ENCODE measurements at regions not wholly inside any gene's neighbourhood (a gene's known extent, or its start where the extent isn't known, plus 50 kb on each side); places are given as distances from the start of the nearest gene placed in this dataset.

GRCh38 chr19:20334760-20335159 is 167.7 kb downstream of the ZNF486 start:
- no peak overlapping the region for H2AFZ ChIP-seq (ENCODE audit: insufficient read depth, low read length, poor library complexity)
- H3K36me3 ChIP-seq (ENCODE audit: control insufficient read depth in 1 of 2, insufficient read depth in 2 of 2, low read length in 2 of 2), result no peaks in the 10 kb centered on the region
- no CpG with 5 or more reads among the region's 3 CpGs for WGBS (ENCODE audit: extremely low coverage, insufficient coverage, insufficient read length)
- no peak overlapping the region for H4K8ac ChIP-seq (ENCODE audit: low read depth, low read length)
- H4K91ac ChIP-seq (ENCODE audit: low read depth, low read length), result no peak overlapping the region
- no peaks in the 10 kb centered on the region for H3K4me1 ChIP-seq (ENCODE audit: control insufficient read depth in 1 of 2, insufficient read depth in 2 of 2, low read length in 2 of 2)
- no peak overlapping the region for H2BK5ac ChIP-seq (ENCODE audit: low read depth, low read length, poor library complexity)
- no peak overlapping the region for H3K23ac ChIP-seq (ENCODE audit: low read length)
- no peak overlapping the region for H3K27ac ChIP-seq (ENCODE audit: low read depth, low read length)
- H2BK12ac ChIP-seq (ENCODE audit: low read length), result no peak overlapping the region
- H2BK120ac ChIP-seq (ENCODE audit: insufficient read depth, low read length, poor library complexity), result no peak overlapping the region
- no peaks in the 10 kb centered on the region for H3K9me3 ChIP-seq (ENCODE audit: insufficient read depth, low read depth, low read length)
- H3K9ac ChIP-seq (ENCODE audit: low read length), result no peak overlapping the region
- H3K79me2 ChIP-seq (ENCODE audit: control insufficient read depth, insufficient read depth, low read length, poor library complexity), result no peaks in the 10 kb centered on the region
- no peak overlapping the region for H4K12ac ChIP-seq (ENCODE audit: low read depth, low read length)
- no peak overlapping the region for H3K4me3 ChIP-seq (ENCODE audit: low read depth, low read length)
- H3K4ac ChIP-seq (ENCODE audit: low read depth, low read length), result no peak overlapping the region
- DNase-seq, result no peak
- no peak overlapping the region for H2AK5ac ChIP-seq (ENCODE audit: low read length)
- H3K27me3 ChIP-seq (ENCODE audit: insufficient read depth, low read length), result no peaks in the 10 kb centered on the region
- H3K18ac ChIP-seq (ENCODE audit: low read length), result no peak overlapping the region
- no peaks in the 10 kb centered on the region for H3K79me1 ChIP-seq (ENCODE audit: low read length)
- H3K14ac ChIP-seq (ENCODE audit: low read length), result no peak overlapping the region
- H3K4me2 ChIP-seq (ENCODE audit: low read length), result no peak overlapping the region

GRCh38 chr19:20333508-20333907 is 166.5 kb downstream of the ZNF486 start:
- Histone ChIP-seq H2BK5ac (ENCODE audit: low read depth, low read length, poor library complexity) (no peak overlapping the region), H2AFZ (ENCODE audit: insufficient read depth, low read length, poor library complexity) (no peak overlapping the region), H3K4me3 (ENCODE audit: low read depth, low read length) (no peak overlapping the region), H3K14ac (ENCODE audit: low read length) (no peak overlapping the region), H3K27ac (ENCODE audit: low read depth, low read length) (no peak overlapping the region), H2BK12ac (ENCODE audit: low read length) (no peak overlapping the region), H2BK120ac (ENCODE audit: insufficient read depth, low read length, poor library complexity) (no peak overlapping the region), H3K23ac (ENCODE audit: low read length) (no peak overlapping the region), H3K36me3 (ENCODE audit: control insufficient read depth in 1 of 2, insufficient read depth in 2 of 2, low read length in 2 of 2) (no peaks in the 10 kb centered on the region), H3K4ac (ENCODE audit: low read depth, low read length) (no peak overlapping the region), H4K12ac (ENCODE audit: low read depth, low read length) (no peak overlapping the region), H2AK5ac (ENCODE audit: low read length) (no peak overlapping the region), H3K4me1 (ENCODE audit: control insufficient read depth in 1 of 2, insufficient read depth in 2 of 2, low read length in 2 of 2) (no peaks in the 10 kb centered on the region), H3K27me3 (ENCODE audit: insufficient read depth, low read length) (no peaks in the 10 kb centered on the region), H3K9me3 (ENCODE audit: insufficient read depth, low read depth, low read length) (no peaks in the 10 kb centered on the region), H4K91ac (ENCODE audit: low read depth, low read length) (no peak overlapping the region), H3K79me1 (ENCODE audit: low read length) (no peaks in the 10 kb centered on the region), H3K9ac (ENCODE audit: low read length) (no peak overlapping the region), H4K8ac (ENCODE audit: low read depth, low read length) (no peak overlapping the region), H3K79me2 (ENCODE audit: control insufficient read depth, insufficient read depth, low read length, poor library complexity) (no peaks in the 10 kb centered on the region), H3K18ac (ENCODE audit: low read length) (no peak overlapping the region), H3K4me2 (ENCODE audit: low read length) (no peak overlapping the region)
- no peak for DNase-seq
- no CpG with 5 or more reads among the region's 1 CpG for WGBS (ENCODE audit: extremely low coverage, insufficient coverage, insufficient read length)

GRCh38 chr19:20325151-20325550 is 158.1 kb downstream of the ZNF486 start:
- no peak overlapping the region for H2BK12ac ChIP-seq (ENCODE audit: low read length)
- H4K91ac ChIP-seq (ENCODE audit: low read depth, low read length), result no peak overlapping the region
- no peak overlapping the region for H3K27ac ChIP-seq (ENCODE audit: low read depth, low read length)

GRCh38 chr19:20321139-20321763 is 154.2 kb downstream of the ZNF486 start:
- Histone ChIP-seq H3K4me1 (ENCODE audit: control insufficient read depth in 1 of 2, insufficient read depth in 2 of 2, low read length in 2 of 2) (peaks cover 0 to 3% of the 10 kb centered on the region in 2 experiments), H3K79me2 (ENCODE audit: control insufficient read depth, insufficient read depth, low read length, poor library complexity) (no peaks in the 10 kb centered on the region), H2BK12ac (ENCODE audit: low read length) (no peak overlapping the region), H3K4ac (ENCODE audit: low read depth, low read length) (no peak overlapping the region), H3K36me3 (ENCODE audit: control insufficient read depth in 1 of 2, insufficient read depth in 2 of 2, low read length in 2 of 2) (no peaks in the 10 kb centered on the region), H3K79me1 (ENCODE audit: low read length) (no peaks in the 10 kb centered on the region), H3K23ac (ENCODE audit: low read length) (no peak overlapping the region), H2BK120ac (ENCODE audit: insufficient read depth, low read length, poor library complexity) (no peak overlapping the region), H3K18ac (ENCODE audit: low read length) (no peak overlapping the region), H2BK5ac (ENCODE audit: low read depth, low read length, poor library complexity) (no peak overlapping the region), H4K8ac (ENCODE audit: low read depth, low read length) (no peak overlapping the region), H2AFZ (ENCODE audit: insufficient read depth, low read length, poor library complexity) (no peak overlapping the region), H3K14ac (ENCODE audit: low read length) (no peak overlapping the region), H3K9ac (ENCODE audit: low read length) (no peak overlapping the region), H3K27ac (ENCODE audit: low read depth, low read length) (no peak overlapping the region), H4K91ac (ENCODE audit: low read depth, low read length) (no peak overlapping the region), H3K27me3 (ENCODE audit: insufficient read depth, low read length) (no peaks in the 10 kb centered on the region), H3K9me3 (ENCODE audit: insufficient read depth, low read depth, low read length) (no peaks in the 10 kb centered on the region), H3K4me3 (ENCODE audit: low read depth, low read length) (no peak overlapping the region), H4K12ac (ENCODE audit: low read depth, low read length) (no peak overlapping the region), H2AK5ac (ENCODE audit: low read length) (no peak overlapping the region), H3K4me2 (ENCODE audit: low read length) (no peak overlapping the region)
- no peak for DNase-seq
- WGBS (ENCODE audit: extremely low coverage, insufficient coverage, insufficient read length), result no CpG with 5 or more reads among the region's 3 CpGs

More at GRCh38 chr19:20325151-20325550, 158.1 kb downstream of the ZNF486 start:
- no peak for DNase-seq
- H3K36me3 ChIP-seq (ENCODE audit: control insufficient read depth in 1 of 2, insufficient read depth in 2 of 2, low read length in 2 of 2), result no peaks in the 10 kb centered on the region
- H2BK120ac ChIP-seq (ENCODE audit: insufficient read depth, low read length, poor library complexity), result no peak overlapping the region
- H3K9ac ChIP-seq (ENCODE audit: low read length), result no peak overlapping the region
- no peak overlapping the region for H3K4me3 ChIP-seq (ENCODE audit: low read depth, low read length)
- no peaks in the 10 kb centered on the region for H3K79me1 ChIP-seq (ENCODE audit: low read length)
- peaks cover 0 to 3% of the 10 kb centered on the region in 2 experiments for H3K4me1 ChIP-seq (ENCODE audit: control insufficient read depth in 1 of 2, insufficient read depth in 2 of 2, low read length in 2 of 2)
- H2AK5ac ChIP-seq (ENCODE audit: low read length), result no peak overlapping the region
- H3K14ac ChIP-seq (ENCODE audit: low read length), result no peak overlapping the region
- H3K27me3 ChIP-seq (ENCODE audit: insufficient read depth, low read length), result no peaks in the 10 kb centered on the region
- no peak overlapping the region for H4K8ac ChIP-seq (ENCODE audit: low read depth, low read length)
- H2AFZ ChIP-seq (ENCODE audit: insufficient read depth, low read length, poor library complexity), result no peak overlapping the region
- no peak overlapping the region for H2BK5ac ChIP-seq (ENCODE audit: low read depth, low read length, poor library complexity)
- H3K18ac ChIP-seq (ENCODE audit: low read length), result no peak overlapping the region
- H3K79me2 ChIP-seq (ENCODE audit: control insufficient read depth, insufficient read depth, low read length, poor library complexity), result no peaks in the 10 kb centered on the region
- no peak overlapping the region for H3K4ac ChIP-seq (ENCODE audit: low read depth, low read length)
- no peaks in the 10 kb centered on the region for H3K9me3 ChIP-seq (ENCODE audit: insufficient read depth, low read depth, low read length)
- no peak overlapping the region for H3K4me2 ChIP-seq (ENCODE audit: low read length)
- no peak overlapping the region for H3K23ac ChIP-seq (ENCODE audit: low read length)
- no peak overlapping the region for H4K12ac ChIP-seq (ENCODE audit: low read depth, low read length)
